ENCODE measurements at regions not wholly inside any gene's neighbourhood (a gene's known extent, or its start where the extent isn't known, plus 50 kb on each side); places are given as distances from the start of the nearest gene placed in this dataset.
A peak's percentile ranks its signal among the peaks of the same experiment; 100 is the strongest.
"Not testable (repeated sequence)": the region's sequence is repeated elsewhere in the genome, so short reads cannot be mapped to it uniquely, and the experiment has no call there.

- no peak for DNase-seq
These were observed 218.5 kb downstream of the PHETA1 start for GRCh38 chr12:111150360-111150759.

GRCh38 chr12:111149299-111149698 lies 219.6 kb downstream of the PHETA1 start:
- DNase-seq: no peak

- no peak for DNase-seq
These were observed 220.9 kb downstream of the PHETA1 start for GRCh38 chr12:111148005-111148404.

- DNase-seq: no peak
These were observed 222.9 kb upstream of the MYL2 start for GRCh38 chr12:111143271-111143670.

GRCh38 chr12:111141205-111141604 lies 220.8 kb upstream of the MYL2 start:
- DNase-seq: no peak

GRCh38 chr12:111138016-111138415 lies 217.6 kb upstream of the MYL2 start:
- DNase-seq: no peak

- no peak for DNase-seq
These were observed 215.0 kb upstream of the MYL2 start for GRCh38 chr12:111135293-111135832.

- DNase-seq: no peak
These were observed 210.0 kb upstream of the MYL2 start for GRCh38 chr12:111130336-111130735.

GRCh38 chr12:111129149-111129767 lies 208.9 kb upstream of the MYL2 start:
- no peak for DNase-seq

GRCh38 chr12:111126331-111126730 lies 206.0 kb upstream of the MYL2 start:
- DNase-seq: no peak

- DNase-seq: no peak
These were observed 203.8 kb upstream of the MYL2 start for GRCh38 chr12:111124183-111124582.

- DNase-seq: no peak
These were observed 203.0 kb upstream of the MYL2 start for GRCh38 chr12:111123390-111123789.

GRCh38 chr12:111122458-111122878 lies 202.1 kb upstream of the MYL2 start:
- no peak for DNase-seq

- no peak for DNase-seq
These were observed 201.5 kb upstream of the MYL2 start for GRCh38 chr12:111121840-111122239.

GRCh38 chr12:111120578-111120977 lies 200.2 kb upstream of the MYL2 start:
- DNase-seq: no peak

GRCh38 chr12:111117017-111117416 lies 196.6 kb upstream of the MYL2 start:
- no peak for DNase-seq

GRCh38 chr12:111113313-111113712 lies 192.9 kb upstream of the MYL2 start:
- not testable (repeated sequence) for DNase-seq

GRCh38 chr12:111112311-111113098 lies 192.1 kb upstream of the MYL2 start:
- DNase-seq: no peak

GRCh38 chr12:111111681-111112080 lies 191.3 kb upstream of the MYL2 start:
- no peak for DNase-seq

GRCh38 chr12:111110556-111110955 lies 190.2 kb upstream of the MYL2 start:
- no peak for DNase-seq

GRCh38 chr12:111108726-111109125 lies 188.3 kb upstream of the MYL2 start:
- DNase-seq: no peak

GRCh38 chr12:111107392-111108178 lies 187.2 kb upstream of the MYL2 start:
- no peak for DNase-seq

- no peak for DNase-seq
These were observed 184.9 kb upstream of the MYL2 start for GRCh38 chr12:111105294-111105693.

- DNase-seq: peak; percentile 10
These were observed 183.2 kb upstream of the MYL2 start for GRCh38 chr12:111103583-111103982.

All from NCI-H1694 treated with DMSO at 0.1 percent for 48 hours (cell line).